DND-41 (cell line): ENCODE measurements at regions not wholly inside any gene's neighbourhood (a gene's known extent, or its start where the extent isn't known, plus 50 kb on each side); places are given as distances from the start of the nearest gene placed in this dataset.

Experiments
- ATAC-seq: fragments of 200-7000 bp; cut with Tn5 transposase; 3 replicates; pipeline ENCODE4 v1.9.1; 2021; ENCODE audit warnings: low read depth; ENCODE audit not compliant: insufficient read depth
- DNase-seq: peaks from one replicate; pipeline ENCODE4 v3.0.0-alpha.2; 2020
- H2AFZ ChIP-seq: 2 replicates; pipeline ENCODE4 v1.6.0; 2012; ENCODE audit warnings: low read depth, low read length
- H3K27ac ChIP-seq: 2 replicates; pipeline ENCODE4 v1.5.1; 2012; ENCODE audit warnings: low read length, inconsistent platforms
- H3K27me3 ChIP-seq: fragments of 200-600 bp; sonication (generic); 2 replicates; pipeline ENCODE4 v1.6.0; 2012; ENCODE audit warnings: low read length, mild to moderate bottlenecking, inconsistent platforms; ENCODE audit not compliant: insufficient read depth, poor library complexity
- H3K36me3 ChIP-seq: 2 replicates; pipeline ENCODE4 v1.5.1; 2012; ENCODE audit warnings: low read length, inconsistent platforms; ENCODE audit not compliant: insufficient read depth
- H3K4me1 ChIP-seq: 2 replicates; pipeline ENCODE4 v1.5.1; 2012; ENCODE audit warnings: mild to moderate bottlenecking, low read length; ENCODE audit not compliant: insufficient read depth
- H3K4me2 ChIP-seq: 2 replicates; pipeline ENCODE4 v1.6.0; 2012; ENCODE audit warnings: mild to moderate bottlenecking, moderate library complexity, low read length, inconsistent platforms; ENCODE audit not compliant: insufficient read depth
- H3K4me3 ChIP-seq, 2 experiments: fragments of 200-600 bp in 1 of 2; shearing (Covaris generic) in 1 of 2; 2 replicates each; pipeline ENCODE4 v1.5.1; 2012 to 2016; ENCODE audit warnings: inconsistent platforms in 2 of 2, low read length in 2 of 2, mild to moderate bottlenecking in 2 of 2, low read depth in 1 of 2, moderate library complexity in 1 of 2
- H3K79me2 ChIP-seq: 2 replicates; pipeline ENCODE4 v1.6.0; 2012; ENCODE audit warnings: low read length, inconsistent platforms; ENCODE audit not compliant: insufficient read depth
- H3K9ac ChIP-seq: 2 replicates; pipeline ENCODE4 v1.6.0; 2012; ENCODE audit warnings: low read depth, mild to moderate bottlenecking, inconsistent platforms, low read length, moderate library complexity
- H3K9me3 ChIP-seq: 2 replicates; pipeline ENCODE4 v1.5.1; 2012; ENCODE audit warnings: low read length, moderate library complexity, mild to moderate bottlenecking, inconsistent platforms; ENCODE audit not compliant: insufficient read depth, severe bottlenecking
- H4K20me1 ChIP-seq: 2 replicates; pipeline ENCODE4 v1.6.0; 2012; ENCODE audit warnings: low read length; ENCODE audit not compliant: insufficient read depth
- EZH2 ChIP-seq: IDR thresholded peaks from 3 replicates; pipeline ENCODE4 v1.6.1; 2012; ENCODE audit warnings: borderline replicate concordance, low read depth, mild to moderate bottlenecking, moderate library complexity, low read length, inconsistent platforms; ENCODE audit not compliant: severe bottlenecking
- TF ChIP-seq, protein P1 (sequence below): IDR thresholded peaks from 2 replicates; pipeline ENCODE4 v1.5.1; 2012; ENCODE audit warnings: borderline replicate concordance, low read length, moderate library complexity, mild to moderate bottlenecking; ENCODE audit not compliant: poor library complexity, severe bottlenecking; ENCODE audit errors: extremely low read depth

DNA sequence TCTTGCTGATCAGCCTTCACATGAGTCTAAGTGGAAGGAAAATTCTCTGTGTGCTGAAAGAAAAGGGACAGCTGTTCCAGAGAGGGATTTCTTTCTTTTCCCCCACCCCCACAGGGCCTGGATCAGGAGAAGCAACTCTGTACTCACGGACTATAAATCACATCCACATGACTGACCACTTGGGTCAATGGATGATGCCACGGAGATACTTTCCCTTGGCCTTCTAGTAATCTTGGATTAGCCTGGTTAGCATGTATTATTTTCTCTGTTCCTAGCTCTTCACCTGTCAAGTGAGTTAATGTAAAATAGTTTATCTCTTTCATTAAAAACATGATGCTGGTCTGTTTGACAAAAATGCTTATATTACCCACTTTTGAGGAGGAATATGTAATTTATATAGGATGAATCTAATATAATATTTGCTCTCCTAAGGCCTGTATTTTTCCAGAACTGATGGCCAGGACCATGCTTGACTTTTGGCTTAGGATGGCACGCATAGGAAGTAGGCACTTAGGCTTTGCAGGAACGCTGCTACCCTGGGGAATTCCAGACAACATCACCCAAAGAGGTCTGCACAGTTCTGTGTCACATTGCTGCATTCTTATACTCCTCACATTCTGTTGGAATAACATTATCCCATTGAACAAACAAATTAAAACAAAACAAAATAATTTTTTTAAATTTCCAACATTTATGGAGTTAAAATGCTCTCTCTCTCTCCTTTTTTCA is 892.1 kb downstream of the TLE1 start:
- H3K79me2 ChIP-seq, result no peaks in the 10 kb centered on the region
- no peak overlapping the region for H3K9ac ChIP-seq
- no peak overlapping the region for H2AFZ ChIP-seq
- DNase-seq (no peak), ATAC-seq (no peak)
- no peaks in the 10 kb centered on the region for H3K36me3 ChIP-seq
- no peak overlapping the region for H3K4me3 ChIP-seq
- H3K27ac ChIP-seq, result no peak overlapping the region
- H3K4me1 ChIP-seq, result peaks cover 15% of the 10 kb centered on the region; the same call in 1 of the 2 replicates
- TF ChIP-seq EZH2, result no peak
- TF ChIP-seq, protein P1, sequence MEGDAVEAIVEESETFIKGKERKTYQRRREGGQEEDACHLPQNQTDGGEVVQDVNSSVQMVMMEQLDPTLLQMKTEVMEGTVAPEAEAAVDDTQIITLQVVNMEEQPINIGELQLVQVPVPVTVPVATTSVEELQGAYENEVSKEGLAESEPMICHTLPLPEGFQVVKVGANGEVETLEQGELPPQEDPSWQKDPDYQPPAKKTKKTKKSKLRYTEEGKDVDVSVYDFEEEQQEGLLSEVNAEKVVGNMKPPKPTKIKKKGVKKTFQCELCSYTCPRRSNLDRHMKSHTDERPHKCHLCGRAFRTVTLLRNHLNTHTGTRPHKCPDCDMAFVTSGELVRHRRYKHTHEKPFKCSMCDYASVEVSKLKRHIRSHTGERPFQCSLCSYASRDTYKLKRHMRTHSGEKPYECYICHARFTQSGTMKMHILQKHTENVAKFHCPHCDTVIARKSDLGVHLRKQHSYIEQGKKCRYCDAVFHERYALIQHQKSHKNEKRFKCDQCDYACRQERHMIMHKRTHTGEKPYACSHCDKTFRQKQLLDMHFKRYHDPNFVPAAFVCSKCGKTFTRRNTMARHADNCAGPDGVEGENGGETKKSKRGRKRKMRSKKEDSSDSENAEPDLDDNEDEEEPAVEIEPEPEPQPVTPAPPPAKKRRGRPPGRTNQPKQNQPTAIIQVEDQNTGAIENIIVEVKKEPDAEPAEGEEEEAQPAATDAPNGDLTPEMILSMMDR, result no peak
- H4K20me1 ChIP-seq, result no peaks in the 10 kb centered on the region
- no peak overlapping the region for H3K4me2 ChIP-seq
- H3K9me3 ChIP-seq, result no peaks in the 10 kb centered on the region
- no peaks in the 10 kb centered on the region for H3K27me3 ChIP-seq

DNA sequence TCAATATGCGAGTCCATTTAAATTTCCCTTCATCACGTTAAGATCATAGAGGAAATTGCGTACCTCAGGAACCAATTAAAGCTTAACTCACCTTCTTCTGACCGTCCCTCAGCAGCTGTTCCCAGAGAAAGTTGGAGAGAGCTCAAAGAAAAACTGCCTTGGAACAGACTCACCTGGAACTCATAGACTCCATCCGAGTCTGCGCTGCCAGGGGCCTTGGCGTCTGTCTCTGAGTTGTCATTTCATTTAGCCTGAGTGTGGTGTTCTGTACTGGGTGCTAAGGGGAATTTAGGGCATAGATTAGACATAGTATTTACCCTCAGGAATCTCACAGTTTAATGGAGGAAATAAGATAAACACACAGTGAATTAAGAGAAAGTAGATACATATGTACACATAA is 892.7 kb downstream of the TLE1 start:
- no peak overlapping the region for H3K9ac ChIP-seq
- TF ChIP-seq, protein P1, result no peak
- no peak for TF ChIP-seq EZH2
- H3K4me1 ChIP-seq, result peaks cover 15% of the 10 kb centered on the region; the same call in 1 of the 2 replicates
- no peaks in the 10 kb centered on the region for H3K79me2 ChIP-seq
- DNase-seq (no peak), ATAC-seq (no peak)
- no peak overlapping the region for H3K4me3 ChIP-seq
- no peak overlapping the region for H2AFZ ChIP-seq
- no peaks in the 10 kb centered on the region for H4K20me1 ChIP-seq
- no peaks in the 10 kb centered on the region for H3K9me3 ChIP-seq
- no peaks in the 10 kb centered on the region for H3K27me3 ChIP-seq
- no peak overlapping the region for H3K27ac ChIP-seq
- H3K36me3 ChIP-seq, result no peaks in the 10 kb centered on the region
- no peak overlapping the region for H3K4me2 ChIP-seq

DNA sequence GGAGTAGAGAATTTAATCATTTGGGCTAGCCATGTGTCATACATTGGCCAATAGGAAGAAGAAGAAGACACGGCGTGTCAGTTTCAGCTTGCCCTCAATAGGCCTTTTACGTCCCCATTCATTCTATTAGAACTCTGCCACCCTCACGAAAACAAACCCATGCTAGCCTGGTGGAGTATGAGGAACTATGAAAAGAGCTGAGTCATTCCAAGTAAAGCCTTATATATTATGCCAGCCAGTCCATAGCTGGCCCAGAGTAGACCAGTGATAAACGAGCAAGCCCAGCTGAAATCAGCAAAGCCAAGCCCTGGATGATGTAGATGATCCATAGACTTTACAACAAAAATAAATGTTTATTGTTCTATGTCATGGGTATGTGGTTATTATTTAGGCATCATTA is 895.1 kb downstream of the TLE1 start:
- Histone ChIP-seq H3K79me2 (no peaks in the 10 kb centered on the region), H4K20me1 (no peaks in the 10 kb centered on the region), H3K4me3 (no peak overlapping the region), H3K4me2 (no peak overlapping the region), H3K9me3 (no peaks in the 10 kb centered on the region), H3K27ac (no peak overlapping the region), H2AFZ (no peak overlapping the region), H3K9ac (no peak overlapping the region), H3K36me3 (no peaks in the 10 kb centered on the region), H3K27me3 (no peaks in the 10 kb centered on the region), H3K4me1 (peaks cover 15% of the 10 kb centered on the region; the same call in 1 of the 2 replicates)
- TF ChIP-seq EZH2, result no peak
- TF ChIP-seq, protein P1, result no peak
- ATAC-seq, result no peak
- no peak for DNase-seq

DNA sequence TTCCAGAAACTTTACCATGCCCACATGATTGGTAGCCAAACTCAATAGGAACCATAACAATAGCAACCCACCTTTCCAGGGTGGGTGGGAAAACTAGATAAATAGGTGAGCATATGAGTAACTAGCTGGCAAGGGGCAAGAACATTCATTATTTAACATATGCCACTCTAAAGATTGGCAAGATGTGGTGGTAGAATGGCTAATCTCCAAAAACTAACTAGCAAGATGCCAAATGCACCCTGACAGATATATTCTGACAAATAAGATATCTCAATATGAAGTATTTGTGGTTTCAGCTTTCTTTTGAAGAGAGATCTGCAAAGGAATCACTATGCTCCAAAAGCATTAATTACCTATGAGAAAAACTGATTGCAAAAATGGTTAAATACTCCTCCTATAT is 895.6 kb downstream of the TLE1 start:
- no peak overlapping the region for H2AFZ ChIP-seq
- DNase-seq (no peak), ATAC-seq (no peak)
- H3K9me3 ChIP-seq, result no peaks in the 10 kb centered on the region
- no peaks in the 10 kb centered on the region for H3K79me2 ChIP-seq
- H4K20me1 ChIP-seq, result no peaks in the 10 kb centered on the region
- no peaks in the 10 kb centered on the region for H3K36me3 ChIP-seq
- no peak overlapping the region for H3K4me3 ChIP-seq
- H3K4me2 ChIP-seq, result no peak overlapping the region
- H3K4me1 ChIP-seq, result peaks cover 12% of the 10 kb centered on the region; the same call in 1 of the 2 replicates
- TF ChIP-seq, protein P1, result no peak
- no peak for TF ChIP-seq EZH2
- H3K27ac ChIP-seq, result no peak overlapping the region
- H3K27me3 ChIP-seq, result no peaks in the 10 kb centered on the region
- no peak overlapping the region for H3K9ac ChIP-seq
